ENCODE measurements at regions not wholly inside any gene's neighbourhood (a gene's known extent, or its start where the extent isn't known, plus 50 kb on each side); places are given as distances from the start of the nearest gene placed in this dataset.

GRCh38 chr3:8213286-8213685 lies 288.3 kb upstream of the LMCD1 start:
- TF ChIP-seq CTCF (IDR thresholded peaks at IDR 0.05; ENCODE audit: poor library complexity) (no peak), EZH2 (IDR thresholded peaks at IDR 0.05; ENCODE audit: borderline replicate concordance) (no peak)
